ENCODE measurements at regions not wholly inside any gene's neighbourhood (a gene's known extent, or its start where the extent isn't known, plus 50 kb on each side); places are given as distances from the start of the nearest gene placed in this dataset.

GRCh38 chr12:18899162-18899561 is 161.2 kb downstream of the CAPZA3 start:
- DNase-seq (ENCODE audit: low read depth), result no peak

- no peak for DNase-seq (ENCODE audit: low read depth)
These were observed 161.9 kb downstream of the CAPZA3 start for GRCh38 chr12:18899678-18900317.

GRCh38 chr12:18905134-18905533 is 167.2 kb downstream of the CAPZA3 start:
- DNase-seq (ENCODE audit: low read depth), result no peak

GRCh38 chr12:18906395-18906794 is 168.5 kb downstream of the CAPZA3 start:
- no peak for DNase-seq (ENCODE audit: low read depth)

- no peak for DNase-seq (ENCODE audit: low read depth)
These were observed 169.2 kb downstream of the CAPZA3 start for GRCh38 chr12:18907127-18907526.

GRCh38 chr12:18907728-18908127 is 169.8 kb downstream of the CAPZA3 start:
- no peak for DNase-seq (ENCODE audit: low read depth)

GRCh38 chr12:18908191-18908590 is 170.3 kb downstream of the CAPZA3 start:
- DNase-seq (ENCODE audit: low read depth), result no peak

GRCh38 chr12:18919871-18920511 is 182.1 kb downstream of the CAPZA3 start:
- DNase-seq (ENCODE audit: low read depth), result no peak

GRCh38 chr12:18922851-18923250 is 184.9 kb downstream of the CAPZA3 start:
- no peak for DNase-seq (ENCODE audit: low read depth)

- DNase-seq (ENCODE audit: low read depth), result no peak
These were observed 185.8 kb downstream of the CAPZA3 start for GRCh38 chr12:18923721-18924120.

GRCh38 chr12:18926188-18926587 is 188.3 kb downstream of the CAPZA3 start:
- DNase-seq (ENCODE audit: low read depth), result no peak

GRCh38 chr12:18932211-18932610 is 194.3 kb downstream of the CAPZA3 start:
- no peak for DNase-seq (ENCODE audit: low read depth)

GRCh38 chr12:18932715-18933114 is 194.8 kb downstream of the CAPZA3 start:
- peak; percentile 55 for DNase-seq (ENCODE audit: low read depth)

- no peak for DNase-seq (ENCODE audit: low read depth)
These were observed 194.1 kb upstream of the PLEKHA5 start for GRCh38 chr12:18935371-18935965.

- DNase-seq (ENCODE audit: low read depth), result no peak
These were observed 190.5 kb upstream of the PLEKHA5 start for GRCh38 chr12:18939051-18939450.

- DNase-seq (ENCODE audit: low read depth), result no peak
These were observed 186.9 kb upstream of the PLEKHA5 start for GRCh38 chr12:18942669-18943068.

GRCh38 chr12:18943200-18943599 is 186.3 kb upstream of the PLEKHA5 start:
- no peak for DNase-seq (ENCODE audit: low read depth)

- no peak for DNase-seq (ENCODE audit: low read depth)
These were observed 183.4 kb upstream of the PLEKHA5 start for GRCh38 chr12:18946106-18946505.

GRCh38 chr12:18951218-18951617 is 178.3 kb upstream of the PLEKHA5 start:
- DNase-seq (ENCODE audit: low read depth), result no peak

- no peak for DNase-seq (ENCODE audit: low read depth)
These were observed 176.0 kb upstream of the PLEKHA5 start for GRCh38 chr12:18953505-18953904.

- DNase-seq (ENCODE audit: low read depth), result no peak
These were observed 173.9 kb upstream of the PLEKHA5 start for GRCh38 chr12:18955594-18955993.

- no peak for DNase-seq (ENCODE audit: low read depth)
These were observed 164.3 kb upstream of the PLEKHA5 start for GRCh38 chr12:18965203-18965602.

- DNase-seq (ENCODE audit: low read depth), result no peak
These were observed 162.6 kb upstream of the PLEKHA5 start for GRCh38 chr12:18966954-18967353.

GRCh38 chr12:18967814-18968213 is 161.7 kb upstream of the PLEKHA5 start:
- no peak for DNase-seq (ENCODE audit: low read depth)
